DOHH2 (cell line): ENCODE measurements at regions not wholly inside any gene's neighbourhood (a gene's known extent, or its start where the extent isn't known, plus 50 kb on each side); places are given as distances from the start of the nearest gene placed in this dataset.

Source experiments
- H3F3A ChIP-seq: fragments of 200-600 bp; sonication (generic), shearing (Covaris generic); 2 replicates; pipeline ENCODE4 v1.6.0; 2016; ENCODE audit warnings: antibody characterized with exemption, mild to moderate bottlenecking; ENCODE audit not compliant: control insufficient read depth, insufficient read depth
- H3K27ac ChIP-seq: fragments of 200-600 bp; sonication (generic); 2 replicates; pipeline ENCODE4 v1.5.1; 2014; ENCODE audit warnings: low read depth, mild to moderate bottlenecking, low read length, moderate library complexity
- H3K27me3 ChIP-seq: fragments of 200-600 bp; sonication (generic); 2 replicates; pipeline ENCODE4 v1.6.1; 2014; ENCODE audit warnings: mild to moderate bottlenecking, low read length, mixed read lengths; ENCODE audit not compliant: control insufficient read depth
- H3K36me3 ChIP-seq: fragments of 200-600 bp; sonication (generic); 2 replicates; pipeline ENCODE4 v1.6.1; 2014; ENCODE audit warnings: mild to moderate bottlenecking, low read length, moderate library complexity, mixed read lengths; ENCODE audit not compliant: control insufficient read depth
- H3K4me1 ChIP-seq: fragments of 200-600 bp; sonication (generic); 2 replicates; pipeline ENCODE4 v1.6.1; 2014; ENCODE audit warnings: mild to moderate bottlenecking, low read length, mixed read lengths; ENCODE audit not compliant: control insufficient read depth
- H3K4me2 ChIP-seq: fragments of 200-600 bp; sonication (generic); 2 replicates; pipeline ENCODE4 v1.6.0; 2014; ENCODE audit warnings: mild to moderate bottlenecking, low read length, moderate library complexity
- H3K4me3 ChIP-seq: fragments of 200-600 bp; sonication (generic); 2 replicates; pipeline ENCODE4 v1.5.1; 2014; ENCODE audit warnings: mild to moderate bottlenecking, low read length, mixed read lengths
- H3K79me2 ChIP-seq: fragments of 200-600 bp; sonication (generic); 2 replicates; pipeline ENCODE4 v1.6.1; 2014; ENCODE audit warnings: mild to moderate bottlenecking, low read length, mixed read lengths; ENCODE audit not compliant: control insufficient read depth
- H3K9me2 ChIP-seq: fragments of 200-600 bp; sonication (generic); replicated peaks from 2 replicates; pipeline ENCODE4 v1.6.1; 2014; ENCODE audit warnings: mild to moderate bottlenecking, low read length, mixed read lengths; ENCODE audit not compliant: control insufficient read depth
- H3K9me3 ChIP-seq: fragments of 200-600 bp; sonication (generic); 2 replicates; pipeline ENCODE4 v1.6.1; 2014; ENCODE audit warnings: antibody characterized with exemption, low read length, mixed read lengths; ENCODE audit not compliant: control insufficient read depth, insufficient read depth
- H4K20me1 ChIP-seq: fragments of 200-600 bp; sonication (generic); 2 replicates; pipeline ENCODE4 v1.6.0; 2014; ENCODE audit warnings: low read depth, mild to moderate bottlenecking, antibody characterized with exemption, low read length, moderate library complexity; ENCODE audit not compliant: control insufficient read depth, insufficient read depth
- CTCF ChIP-seq: fragments of 200-600 bp; sonication (generic); IDR thresholded peaks from one replicate; pipeline ENCODE4 v1.5.1; 2014; ENCODE audit warnings: antibody characterized with exemption, mild to moderate bottlenecking, low read depth, low read length; ENCODE audit not compliant: poor library complexity, severe bottlenecking
- EZH2phosphoT487 ChIP-seq: fragments of 200-600 bp; sonication (generic); IDR thresholded peaks from 2 replicates; pipeline ENCODE4 v1.6.1; 2017; ENCODE audit warnings: borderline replicate concordance, mild to moderate bottlenecking, antibody characterized with exemption, low read length, moderate library complexity, mixed read lengths

GRCh38 chr2:139366681-139367080, 586.5 kb upstream of the NXPH2 start:
- Histone ChIP-seq H3K9me2 (no peaks in the 10 kb centered on the region; the same call in 1 of the 2 replicates), H3K4me1 (no peaks in the 10 kb centered on the region), H4K20me1 (no peaks in the 10 kb centered on the region), H3K4me2 (no peak overlapping the region), H3K27ac (no peak overlapping the region), H3F3A (no peaks in the 10 kb centered on the region), H3K36me3 (no peaks in the 10 kb centered on the region), H3K9me3 (no peaks in the 10 kb centered on the region), H3K4me3 (no peak overlapping the region), H3K79me2 (no peaks in the 10 kb centered on the region), H3K27me3 (no peaks in the 10 kb centered on the region)
- TF ChIP-seq CTCF (no peak), EZH2phosphoT487 (no peak)

- Histone ChIP-seq H3K9me3 (no peaks in the 10 kb centered on the region), H3K4me2 (no peak overlapping the region), H3K79me2 (no peaks in the 10 kb centered on the region), H3K36me3 (no peaks in the 10 kb centered on the region), H3K27ac (no peak overlapping the region), H3K4me3 (no peak overlapping the region), H3K27me3 (no peaks in the 10 kb centered on the region), H3K4me1 (no peaks in the 10 kb centered on the region), H3F3A (no peaks in the 10 kb centered on the region), H4K20me1 (no peaks in the 10 kb centered on the region), H3K9me2 (no peaks in the 10 kb centered on the region; the same call in 1 of the 2 replicates)
- TF ChIP-seq CTCF (no peak), EZH2phosphoT487 (no peak)
These were observed 585.0 kb upstream of the NXPH2 start for GRCh38 chr2:139365189-139365588.

GRCh38 chr2:139360654-139361053, 580.5 kb upstream of the NXPH2 start:
- H3K9me3 ChIP-seq: no peaks in the 10 kb centered on the region

More at GRCh38 chr2:139360654-139361053, 580.5 kb upstream of the NXPH2 start:
- Histone ChIP-seq H3K9me2 (no peaks in the 10 kb centered on the region; the same call in 1 of the 2 replicates), H3K27ac (no peak overlapping the region), H4K20me1 (no peaks in the 10 kb centered on the region), H3K4me3 (no peak overlapping the region), H3K27me3 (no peaks in the 10 kb centered on the region), H3K4me2 (no peak overlapping the region), H3K36me3 (no peaks in the 10 kb centered on the region), H3K79me2 (no peaks in the 10 kb centered on the region), H3K4me1 (no peaks in the 10 kb centered on the region), H3F3A (no peaks in the 10 kb centered on the region)
- TF ChIP-seq CTCF (no peak), EZH2phosphoT487 (no peak)
